ENCODE measurements at regions not wholly inside any gene's neighbourhood (a gene's known extent, or its start where the extent isn't known, plus 50 kb on each side); places are given as distances from the start of the nearest gene placed in this dataset.

DNA sequence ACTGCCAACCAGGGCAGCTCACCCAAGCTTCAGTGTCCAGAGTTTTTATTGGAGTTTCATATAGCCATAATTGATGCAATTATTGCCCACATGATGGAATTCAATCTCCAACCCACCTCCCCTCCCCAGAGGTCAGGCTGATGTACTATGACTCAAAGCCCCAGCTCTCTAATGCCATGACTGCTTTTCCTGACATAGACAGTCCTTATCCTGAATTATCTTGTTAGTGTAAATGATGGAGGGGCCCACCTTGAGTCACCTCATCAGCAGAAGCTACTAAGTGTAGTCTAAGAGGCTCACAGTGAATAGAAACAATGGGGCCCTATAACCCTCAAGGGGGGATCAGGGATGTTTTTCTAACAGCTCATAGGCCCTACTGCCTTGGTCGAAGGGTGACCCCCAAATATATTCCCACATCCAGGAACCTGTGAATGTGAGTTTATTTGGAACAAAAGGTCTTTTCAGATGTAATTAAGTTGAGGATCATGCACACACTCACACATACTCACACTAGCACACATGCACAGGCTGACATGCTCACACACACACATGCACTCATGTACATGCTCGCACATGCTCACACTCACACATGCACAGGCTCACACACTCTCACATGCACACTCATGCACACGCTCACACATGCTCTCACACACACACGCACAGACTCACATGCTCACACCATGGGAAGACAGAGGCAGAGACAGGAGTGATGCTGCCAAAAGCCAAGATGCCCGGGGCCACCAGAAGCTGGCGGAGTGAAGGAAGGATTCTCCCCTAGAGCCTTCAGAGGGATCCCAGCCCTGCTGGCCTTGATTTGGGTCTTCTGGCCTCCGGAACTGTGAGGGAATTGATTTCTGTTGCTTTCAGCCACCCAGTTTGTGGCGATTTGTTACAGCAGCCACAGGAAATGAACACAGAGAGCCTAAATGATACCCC is 131.2 kb upstream of the SMAD3 start:
- no peak for DNase-seq

- no peak for DNase-seq
Observed at GRCh38 chr15:66934868-66935520, 130.4 kb upstream of the SMAD3 start.

- DNase-seq: no peak
Observed at GRCh38 chr15:66935688-66936087, 129.7 kb upstream of the SMAD3 start.

DNA sequence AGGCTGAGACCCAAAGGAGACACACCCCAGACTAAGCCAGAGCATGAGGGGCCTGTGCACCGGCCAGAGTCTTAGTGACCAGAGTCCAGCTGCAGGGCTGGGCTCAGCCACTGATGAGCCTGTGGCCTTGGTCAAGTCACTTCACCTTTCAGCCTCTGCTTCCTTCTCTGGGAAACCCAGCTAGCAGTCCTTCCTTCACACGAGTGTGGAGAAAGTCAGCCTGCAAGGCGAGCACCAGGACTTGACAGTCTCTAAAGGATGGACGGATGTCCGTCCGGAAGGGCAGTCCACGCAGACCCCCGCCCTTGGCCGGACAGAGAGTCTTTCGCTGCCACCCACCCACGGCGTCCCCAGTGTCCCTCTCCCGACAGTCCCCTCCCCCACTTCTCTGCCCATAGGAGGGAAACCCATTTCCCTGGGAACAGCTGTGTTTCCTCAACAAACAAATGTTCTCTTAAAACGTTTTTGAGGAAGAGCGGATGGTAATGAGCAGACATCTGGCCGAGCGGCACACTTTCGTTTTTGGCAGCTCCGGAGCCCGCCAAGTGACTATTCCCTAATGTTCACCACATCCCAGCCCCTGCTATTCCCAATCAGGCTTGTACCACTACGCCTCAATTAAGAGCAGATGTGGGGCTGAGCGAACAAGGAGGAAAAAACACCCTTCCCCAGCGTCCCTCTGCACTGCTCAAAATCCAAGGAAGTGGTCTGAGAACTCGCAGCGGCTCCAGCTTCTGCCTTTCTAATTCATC is 129.1 kb upstream of the SMAD3 start:
- no peak for DNase-seq

- no peak for DNase-seq
Observed at GRCh38 chr15:66936861-66937582, 128.4 kb upstream of the SMAD3 start.

- no peak for DNase-seq
Observed at GRCh38 chr15:66937588-66937987, 127.8 kb upstream of the SMAD3 start.

- no peak for DNase-seq
Observed at GRCh38 chr15:66938114-66938830, 127.1 kb upstream of the SMAD3 start.

DNA sequence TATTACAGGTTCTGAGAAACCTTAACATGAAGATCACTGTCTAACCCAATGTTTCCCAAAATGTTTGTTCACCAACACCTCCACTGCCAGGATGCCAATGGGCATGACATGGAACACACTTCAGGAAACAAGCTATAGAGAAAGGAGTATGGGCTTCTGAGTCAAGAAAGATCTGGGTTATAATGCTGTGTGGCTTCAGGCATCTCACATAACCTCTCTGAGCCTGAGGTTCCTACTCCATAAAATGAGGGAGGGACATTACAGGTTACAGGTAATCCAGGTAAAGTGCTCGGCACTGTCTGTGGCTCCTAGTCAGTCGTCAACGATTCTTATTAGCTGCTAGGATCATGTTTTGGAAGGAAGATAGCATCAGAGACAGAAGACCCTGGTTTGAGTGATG is 126.4 kb upstream of the SMAD3 start:
- no peak for DNase-seq

GRCh38 chr15:66939451-66940023 is 125.9 kb upstream of the SMAD3 start:
- no peak for DNase-seq

DNA sequence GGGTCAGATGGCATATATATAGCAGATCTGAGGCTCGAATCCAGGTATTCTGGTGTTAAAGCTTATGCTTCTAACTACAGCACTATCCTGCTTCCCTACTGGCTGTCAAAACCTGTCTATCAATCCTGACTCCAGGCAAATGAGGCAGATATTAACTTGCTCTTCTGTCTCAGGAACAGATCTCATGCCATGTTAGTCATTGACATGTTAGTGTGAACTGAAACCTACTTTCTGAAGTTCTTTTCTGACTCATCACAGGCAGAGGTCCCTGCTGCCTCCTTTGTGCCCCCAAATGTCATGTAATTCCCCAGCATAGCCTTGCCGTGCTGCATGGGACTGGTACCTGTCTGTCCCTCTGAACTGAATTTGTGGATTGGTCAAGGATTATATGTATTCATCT is 125.0 kb upstream of the SMAD3 start:
- peak; percentile 31 to 74 (median 59) for DNase-seq

DNA sequence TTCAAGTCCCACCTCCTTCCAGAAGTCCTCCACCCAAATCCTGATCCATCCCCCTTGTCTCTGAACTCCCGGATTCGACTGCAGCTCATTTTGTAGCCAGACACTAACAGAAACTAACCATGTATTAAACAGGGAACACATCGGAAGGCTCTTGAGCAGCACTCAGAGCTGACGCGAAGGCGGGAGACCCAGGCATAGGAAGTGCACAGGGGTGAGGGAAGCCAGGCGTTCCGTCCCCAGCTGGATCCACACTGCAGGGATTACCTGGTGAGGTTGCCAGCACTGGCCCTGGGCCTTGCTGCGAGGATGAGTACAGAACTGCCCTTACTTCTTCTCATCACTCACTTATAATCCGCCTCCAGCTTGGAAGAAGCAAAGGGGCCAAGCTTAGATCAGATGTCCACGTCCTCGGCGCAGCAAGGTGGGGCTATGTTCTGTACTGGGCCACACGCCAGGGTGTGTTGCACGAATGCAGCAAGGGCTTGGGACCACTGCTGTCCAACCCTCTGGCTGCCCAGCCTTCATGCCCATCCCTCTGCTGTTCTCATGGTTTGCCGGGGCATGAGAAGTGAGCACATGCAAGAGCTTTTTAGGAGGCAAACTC is 124.2 kb upstream of the SMAD3 start:
- no peak for DNase-seq

DNA sequence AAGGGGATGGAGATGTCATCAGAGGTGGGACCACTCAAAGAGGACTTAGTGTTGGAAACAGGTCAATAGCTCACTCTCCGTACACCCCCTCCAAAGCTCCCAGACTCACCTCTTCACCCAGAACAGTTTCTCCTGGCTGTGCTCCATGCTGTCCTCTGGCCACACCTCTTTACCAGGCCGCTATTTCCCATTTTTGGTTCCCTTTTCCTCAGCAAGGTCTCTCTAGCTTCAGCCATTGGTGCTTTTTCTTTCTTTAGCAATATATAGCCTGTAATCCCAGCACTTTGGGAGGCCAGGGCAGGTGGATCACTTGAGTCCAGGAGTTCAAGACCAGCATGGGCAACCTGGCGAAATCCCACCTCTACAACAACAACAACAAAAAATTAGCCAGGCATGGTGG is 123.6 kb upstream of the SMAD3 start:
- DNase-seq: peak; percentile 64 to 67 (median 66)

- DNase-seq: no peak
Observed at GRCh38 chr15:66942649-66943390, 122.6 kb upstream of the SMAD3 start.

GRCh38 chr15:66943456-66944095 is 121.8 kb upstream of the SMAD3 start:
- DNase-seq: no peak

GRCh38 chr15:66944121-66944520 is 121.3 kb upstream of the SMAD3 start:
- no peak for DNase-seq

DNA sequence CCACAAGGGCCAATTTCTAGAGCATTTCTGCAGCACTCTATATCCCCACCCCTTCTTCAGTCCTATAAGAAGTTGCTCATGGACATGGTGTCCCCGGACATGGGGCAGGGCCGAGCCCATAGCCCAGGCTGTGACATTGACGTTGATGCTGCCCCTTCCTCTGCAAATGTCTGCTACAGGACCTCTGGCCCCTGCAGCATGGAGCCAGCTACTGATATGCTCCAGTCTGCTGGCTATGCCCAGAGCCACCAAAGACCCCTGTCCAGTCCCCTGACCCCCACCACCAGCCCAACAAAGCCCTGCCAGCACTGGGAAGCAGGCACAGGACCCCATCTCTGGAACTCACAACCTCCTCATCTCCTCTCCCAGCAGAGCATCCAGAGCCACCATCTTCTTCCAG is 120.1 kb upstream of the SMAD3 start:
- no peak for DNase-seq

DNA sequence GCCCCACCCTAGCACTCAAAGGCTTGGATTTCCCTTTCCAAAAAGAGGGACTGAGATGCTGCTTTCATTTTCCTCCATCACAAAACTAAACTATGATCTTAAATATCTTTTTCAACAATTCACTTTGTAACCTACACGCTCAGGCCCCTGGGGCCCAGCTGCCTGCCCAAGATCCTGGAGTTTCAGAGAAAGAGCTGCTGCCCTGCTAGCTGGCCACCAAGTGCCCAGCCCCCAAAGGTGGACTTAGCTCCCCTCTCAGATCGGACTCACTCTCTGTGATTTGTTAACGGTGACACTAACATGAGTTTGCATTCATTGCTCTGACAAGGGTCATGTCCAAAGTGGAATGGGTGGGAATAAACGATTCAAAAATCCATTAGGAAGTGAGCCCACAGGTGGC is 119.6 kb upstream of the SMAD3 start:
- no peak for DNase-seq

GRCh38 chr15:66946578-66947164 is 118.7 kb upstream of the SMAD3 start:
- DNase-seq: peak; percentile 74 to 82 (median 75)

DNA sequence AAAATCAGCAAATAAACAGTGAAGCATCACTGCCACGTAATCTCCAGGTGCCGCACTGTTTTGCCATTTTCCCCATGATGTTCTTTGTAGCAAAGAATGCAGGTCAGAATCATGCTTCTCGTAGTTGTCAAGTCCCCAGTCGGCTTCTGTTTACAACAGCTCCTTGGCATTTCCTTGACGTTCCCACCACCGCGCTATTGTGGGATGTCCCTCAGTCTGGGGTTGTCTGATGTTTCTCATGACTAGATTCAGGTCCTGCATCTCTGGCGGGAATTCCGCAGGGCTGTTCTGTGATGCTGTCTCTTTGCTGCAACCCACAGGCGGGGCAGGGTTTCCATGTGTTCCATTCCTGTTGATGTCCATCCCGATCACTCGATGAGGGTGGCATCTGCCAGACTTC is 117.9 kb upstream of the SMAD3 start:
- DNase-seq: no peak

- DNase-seq: peak; percentile 58 to 67 (median 62)
Observed at GRCh38 chr15:66948294-66948693, 117.1 kb upstream of the SMAD3 start.

Data from suppressor macrophage treated with lipopolysaccharide for 1 hour (primary cell).